OCI-M2 (cell line): ENCODE measurements at regions not wholly inside any gene's neighbourhood (a gene's known extent, or its start where the extent isn't known, plus 50 kb on each side); places are given as distances from the start of the nearest gene placed in this dataset.

ENCODE experiments used
- DNase-seq: peaks from one replicate; lab custom pipeline; 2025; ENCODE audit not compliant: unreplicated experiment; lab: John Stamatoyannopoulos, UW

DNA sequence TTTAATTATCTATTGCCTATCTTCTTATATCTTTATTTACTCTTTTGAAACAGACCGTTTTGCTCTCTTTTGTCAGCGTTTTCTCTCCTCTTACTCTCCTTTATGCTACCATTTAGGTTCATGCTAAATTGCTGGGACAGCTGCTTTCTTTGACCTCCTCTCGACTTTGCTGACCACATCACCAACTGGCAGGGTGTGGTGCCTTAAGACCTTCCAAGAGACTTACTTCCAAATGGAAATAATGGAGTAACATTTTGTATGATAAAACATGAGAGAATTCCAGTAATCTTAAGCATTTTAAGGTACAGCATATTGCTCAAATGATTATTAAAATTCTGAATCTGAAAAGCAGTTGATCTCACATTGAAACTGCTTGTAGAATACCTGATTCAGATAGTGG is 71.5 kb upstream of the MEF2C start:
- no peak for DNase-seq

DNA sequence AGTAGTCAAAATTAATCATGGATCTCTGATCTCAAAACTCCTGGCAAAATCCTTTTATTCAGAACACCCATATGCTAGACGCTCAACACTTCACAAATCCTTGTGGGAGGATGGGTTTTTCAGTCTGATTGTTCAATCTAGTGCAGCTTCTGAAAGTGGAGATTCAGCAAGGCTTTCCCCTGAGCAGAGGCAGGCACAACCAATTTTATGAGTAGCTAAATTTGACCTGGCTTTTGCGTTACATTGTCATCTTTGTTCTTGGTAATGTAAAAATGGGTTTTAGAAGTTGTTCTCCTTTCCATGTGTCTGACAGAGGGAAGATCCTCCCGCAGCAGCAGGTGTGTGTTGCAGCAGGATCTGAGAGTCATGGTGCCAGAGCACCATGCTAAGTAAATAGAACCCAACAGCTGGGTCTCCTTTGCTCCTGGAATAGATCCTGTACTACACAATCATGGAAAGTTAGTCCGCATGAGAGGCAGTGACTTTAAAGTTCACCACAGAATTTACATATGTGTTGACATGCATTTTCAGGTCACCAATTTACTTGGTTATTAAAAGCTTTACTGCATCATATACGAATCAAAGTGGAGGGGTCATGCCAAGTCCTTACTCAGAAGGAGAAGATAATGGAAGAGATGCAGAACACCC is 70.1 kb upstream of the MEF2C start:
- DNase-seq, result no peak

DNA sequence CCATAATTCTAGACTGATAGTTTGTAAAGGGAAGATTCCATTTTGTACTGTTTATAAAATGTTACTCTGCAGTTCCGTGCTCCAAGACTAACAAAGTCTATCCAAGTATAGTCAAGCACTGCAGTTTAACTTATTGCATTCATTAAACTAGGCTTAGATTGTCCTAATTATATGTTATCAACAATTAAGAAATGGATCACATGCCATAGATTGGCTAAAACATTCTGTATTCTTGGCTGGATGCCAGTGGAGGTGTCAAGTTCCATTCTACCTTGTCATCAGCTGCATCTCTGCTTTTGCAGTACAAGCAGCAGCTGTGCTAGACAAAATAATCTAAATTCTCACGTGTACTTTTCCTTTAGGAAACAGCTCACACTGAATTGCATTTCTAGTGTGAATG is 69.4 kb upstream of the MEF2C start:
- DNase-seq, result no peak

DNA sequence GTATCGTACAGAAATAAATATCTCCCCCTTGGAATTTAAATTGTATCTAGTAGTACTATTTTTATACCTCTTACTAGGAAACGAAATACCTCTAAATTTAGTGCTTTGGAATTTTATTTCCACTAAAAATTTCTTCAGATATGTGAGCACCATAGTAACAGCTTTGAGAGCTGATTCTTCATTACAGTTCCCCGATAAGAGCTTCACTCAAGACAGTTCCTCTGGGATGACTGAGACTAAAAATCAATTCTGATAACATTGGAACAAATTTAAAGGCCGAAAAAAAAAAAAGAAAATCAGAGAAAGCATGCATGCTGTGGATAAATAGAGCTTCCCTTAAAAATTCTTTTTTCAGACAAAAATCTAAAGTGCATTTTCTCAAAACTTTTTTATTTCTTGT is 68.5 kb upstream of the MEF2C start:
- DNase-seq, result no peak

DNA sequence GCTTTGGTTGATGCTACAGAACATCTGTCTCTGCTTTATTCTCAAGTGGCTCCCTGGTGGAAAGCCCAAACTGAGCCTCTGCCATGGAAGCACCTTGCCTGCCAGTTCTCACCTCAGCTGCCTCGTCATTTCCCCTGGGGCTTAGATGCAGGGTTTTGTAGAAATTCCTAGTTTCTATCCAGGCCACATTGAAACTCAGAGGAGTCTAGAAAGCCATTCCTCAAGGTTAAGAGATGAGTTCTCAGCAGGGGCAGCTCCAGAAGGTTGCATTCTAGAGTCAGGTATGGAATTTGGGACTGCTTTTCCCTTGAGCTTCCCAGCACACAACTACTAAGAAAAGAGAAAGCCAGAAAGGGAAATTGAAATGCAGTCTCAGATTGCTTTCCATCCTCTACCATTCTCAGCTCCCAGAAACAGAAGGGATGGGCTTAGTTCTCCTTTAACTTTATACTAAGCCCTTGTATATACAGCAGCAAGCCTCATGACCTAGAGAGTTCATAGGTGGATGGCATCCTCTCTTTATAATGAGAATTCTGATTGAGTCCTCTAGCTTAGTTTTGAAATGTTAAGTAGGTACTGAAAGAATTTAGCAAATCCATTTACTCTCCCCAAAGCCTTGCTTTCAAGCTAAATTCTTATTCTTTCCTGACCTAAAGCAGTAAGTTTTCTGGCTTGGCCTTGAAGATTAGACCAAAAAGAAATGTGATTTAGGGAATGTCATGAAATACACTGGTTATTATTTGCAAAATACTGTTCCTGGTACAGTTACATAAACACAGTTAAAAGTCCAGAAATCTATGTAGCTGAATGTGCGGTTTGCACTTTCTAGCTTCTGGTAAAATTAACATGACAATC is 66.0 kb upstream of the MEF2C start:
- DNase-seq, result no peak

DNA sequence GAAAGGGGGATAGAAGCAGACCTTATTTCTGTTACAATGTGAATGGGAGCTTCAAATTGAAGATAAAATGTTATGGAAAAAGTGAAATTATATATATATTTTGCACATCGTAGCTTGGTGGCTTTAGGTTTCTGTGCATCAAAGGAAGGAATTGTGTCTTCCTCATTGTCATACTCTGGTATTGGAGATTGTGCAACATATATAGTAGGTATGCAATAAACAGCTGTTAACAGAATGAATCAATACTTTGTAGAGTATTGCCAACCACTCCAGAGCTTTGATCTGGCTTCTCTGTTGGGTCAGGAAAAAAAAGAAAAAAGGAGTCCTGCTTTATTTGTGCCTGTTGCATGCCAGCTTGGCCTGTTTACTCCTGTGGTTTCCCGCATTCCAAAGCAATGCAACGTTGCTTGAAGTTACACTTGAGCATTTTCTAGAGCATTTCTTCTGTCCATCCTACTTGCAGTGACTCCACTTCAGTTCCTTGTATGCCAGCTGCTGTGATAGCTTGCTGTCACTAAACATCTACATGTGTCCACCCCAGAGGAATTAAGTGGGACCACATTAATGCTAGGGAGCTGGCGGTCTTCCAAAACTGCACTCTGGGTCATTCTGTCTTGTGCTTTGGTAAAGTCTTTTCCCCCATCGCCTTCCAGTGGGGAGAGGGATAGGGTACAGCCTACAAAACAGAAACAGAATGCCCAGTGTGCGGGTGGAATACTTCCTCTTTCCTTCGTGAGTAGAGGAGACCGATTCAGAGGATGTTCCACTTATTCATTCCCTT is 62.0 kb upstream of the MEF2C start:
- no peak for DNase-seq

DNA sequence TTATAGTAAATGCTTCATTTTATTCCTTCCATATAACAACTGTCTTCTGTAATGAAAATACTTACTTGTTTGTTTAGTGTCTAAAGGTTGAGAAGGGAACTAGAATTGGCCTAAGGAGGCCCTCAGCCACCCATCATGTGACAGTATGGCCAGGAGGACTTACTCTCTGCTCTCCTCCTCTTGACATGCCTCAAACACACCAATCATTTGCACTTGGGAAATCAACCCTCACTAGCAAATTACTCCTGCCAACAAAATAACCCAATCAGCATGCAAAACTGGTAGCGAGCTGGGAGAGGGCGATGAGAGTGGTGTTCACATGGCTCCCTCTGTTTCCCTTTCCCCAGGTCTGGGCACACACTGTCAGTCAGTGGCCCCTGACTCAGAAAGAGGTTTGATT is 58.6 kb upstream of the MEF2C start:
- no peak for DNase-seq

DNA sequence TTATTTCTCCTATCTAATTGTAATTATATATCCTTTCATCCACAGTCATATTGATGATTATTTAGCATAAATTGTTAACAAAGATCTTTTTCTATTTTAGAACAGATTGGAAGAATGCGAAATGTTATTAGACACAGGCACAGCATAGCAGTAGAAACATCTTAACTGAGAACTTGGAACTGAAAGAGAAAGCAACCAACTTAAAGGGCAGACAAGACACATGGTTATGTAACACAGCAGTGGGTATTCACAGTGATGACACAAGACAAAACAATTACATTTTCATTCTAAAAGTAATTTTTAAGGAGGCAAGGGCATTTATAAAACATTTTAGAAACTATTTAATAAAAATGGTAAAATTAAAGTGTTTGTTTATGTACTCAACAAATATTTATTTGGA is 57.7 kb upstream of the MEF2C start:
- no peak for DNase-seq

DNA sequence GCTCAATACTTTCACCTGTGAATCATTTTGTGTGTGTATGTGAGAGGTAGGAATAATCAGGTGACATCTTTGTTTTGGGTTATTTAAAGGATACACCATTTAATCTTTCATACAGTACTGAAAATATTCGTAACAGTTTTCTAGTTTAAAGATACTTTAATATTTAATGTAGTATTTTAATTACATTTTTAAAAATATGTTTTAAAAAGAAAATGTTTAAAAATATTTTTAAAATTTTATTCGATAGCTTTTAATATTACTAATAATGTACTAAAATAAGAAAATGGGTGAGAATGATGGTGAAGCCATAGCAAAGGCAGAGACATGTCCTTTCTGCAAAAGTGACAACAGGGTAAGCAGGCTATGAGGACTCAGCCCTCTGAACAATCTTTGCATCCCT is 56.3 kb upstream of the MEF2C start:
- DNase-seq, result no peak

DNA sequence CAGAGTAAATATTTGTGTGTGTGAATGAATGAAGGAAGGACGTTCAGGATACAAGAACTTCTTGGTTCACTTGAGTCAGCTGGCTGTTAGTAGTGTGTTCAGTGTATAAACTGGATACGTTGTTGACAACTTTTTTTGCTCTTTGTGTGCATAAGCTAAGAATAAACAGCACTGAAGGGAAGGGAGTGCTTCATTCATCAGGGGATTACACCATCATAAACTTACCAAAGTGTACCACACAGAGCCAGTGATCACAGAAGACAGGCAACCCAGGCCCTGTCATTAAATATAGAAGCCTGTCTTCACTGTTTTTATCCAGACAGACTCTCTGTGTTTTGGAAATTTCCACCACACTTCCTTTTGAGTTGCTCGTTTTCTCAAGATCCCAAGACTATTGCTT is 55.5 kb upstream of the MEF2C start:
- DNase-seq, result no peak

DNA sequence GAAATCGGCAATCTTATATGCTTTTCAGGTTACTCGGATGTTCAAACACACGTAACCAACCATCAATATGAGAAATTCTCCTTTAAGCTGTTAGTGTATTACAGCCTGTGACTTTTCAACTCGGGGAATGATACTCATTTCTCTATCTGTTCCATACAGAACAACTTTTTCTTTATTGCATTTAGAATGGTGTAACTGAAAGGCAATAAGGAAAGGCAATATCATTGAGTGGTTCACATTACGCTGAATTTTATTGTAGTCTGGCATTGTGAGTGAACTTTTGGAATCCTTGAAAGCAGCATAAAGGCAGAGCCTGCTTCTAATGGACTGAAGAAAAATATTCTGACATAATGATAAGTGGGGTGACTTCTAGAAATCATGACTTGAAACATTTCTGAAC is 54.4 kb upstream of the MEF2C start:
- no peak for DNase-seq

DNA sequence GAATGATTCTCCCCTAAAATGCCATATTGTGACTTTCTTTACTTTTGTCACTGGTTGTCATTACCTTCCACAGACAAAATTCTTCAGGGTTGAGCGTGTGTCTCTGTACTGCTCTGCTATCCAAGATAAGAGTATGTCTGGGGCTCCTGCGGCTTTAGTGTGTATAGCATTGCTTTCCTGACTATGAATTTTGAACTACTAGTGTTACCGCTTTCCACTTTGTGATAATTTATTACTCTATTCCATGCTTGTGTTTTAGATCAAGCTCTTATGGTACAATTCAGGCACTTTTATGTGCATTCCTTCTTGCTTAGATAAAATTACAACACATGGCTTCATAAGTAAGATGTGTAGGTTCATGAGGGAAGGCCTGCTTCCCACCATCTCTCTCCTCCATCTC is 51.5 kb upstream of the MEF2C start:
- DNase-seq, result peak; percentile 2
